ENCODE measurements at regions not wholly inside any gene's neighbourhood (a gene's known extent, or its start where the extent isn't known, plus 50 kb on each side); places are given as distances from the start of the nearest gene placed in this dataset.

GRCh38 chr13:63414247-63414646 lies 1998.6 kb upstream of the PCDH20 start:
- TF ChIP-seq EZH2phosphoT487 (IDR thresholded peaks at IDR 0.05; ENCODE audit: borderline replicate concordance) (no peak), CTCF (conservative IDR thresholded peaks at IDR 0.05; ENCODE audit: low read length) (no peak)
- H2AFZ ChIP-seq (ENCODE audit: low read length) = no peak overlapping the region

GRCh38 chr13:63409791-63410351 lies 1994.2 kb upstream of the PCDH20 start:
- TF ChIP-seq EZH2phosphoT487 (IDR thresholded peaks at IDR 0.05; ENCODE audit: borderline replicate concordance) = no peak
- no peak for TF ChIP-seq CTCF (conservative IDR thresholded peaks at IDR 0.05; ENCODE audit: low read length)
- no peaks in the 10 kb centered on the region for H3K79me2 ChIP-seq (ENCODE audit: insufficient read depth, low read length)
- H3K4me1 ChIP-seq (ENCODE audit: insufficient read depth, low read length, poor library complexity, severe bottlenecking) = no peaks in the 10 kb centered on the region
- no peak overlapping the region for H3K4me3 ChIP-seq (ENCODE audit: low read length, poor library complexity, severe bottlenecking)
- no peaks in the 10 kb centered on the region for H3K9me2 ChIP-seq (replicated peaks; ENCODE audit: low read depth, low read length)
- H4K20me1 ChIP-seq (ENCODE audit: insufficient read depth, low read length, poor library complexity, severe bottlenecking) = no peaks in the 10 kb centered on the region
- H3K36me3 ChIP-seq (ENCODE audit: insufficient read depth, low read length) = no peaks in the 10 kb centered on the region
- no peak overlapping the region for H3K9ac ChIP-seq (ENCODE audit: low read depth, low read length, poor library complexity, severe bottlenecking)
- no peak overlapping the region for H2AFZ ChIP-seq (ENCODE audit: low read length)
- H3F3A ChIP-seq (ENCODE audit: low read depth) = no peaks in the 10 kb centered on the region
- no peaks in the 10 kb centered on the region for H3K9me3 ChIP-seq (ENCODE audit: insufficient read depth, low read depth, low read length)
- H3K27me3 ChIP-seq (ENCODE audit: insufficient read depth, low read length, poor library complexity, severe bottlenecking) = no peaks in the 10 kb centered on the region
- no peak overlapping the region for H3K4me2 ChIP-seq (ENCODE audit: low read depth, low read length, poor library complexity, severe bottlenecking)

More at GRCh38 chr13:63414247-63414646, 1998.6 kb upstream of the PCDH20 start:
- peaks cover 6% of the 10 kb centered on the region; the same call in 1 of the 2 replicates for H3K9me3 ChIP-seq (ENCODE audit: insufficient read depth, low read depth, low read length)
- H3K9me2 ChIP-seq (replicated peaks; ENCODE audit: low read depth, low read length) = no peaks in the 10 kb centered on the region
- H4K20me1 ChIP-seq (ENCODE audit: insufficient read depth, low read length, poor library complexity, severe bottlenecking) = no peaks in the 10 kb centered on the region
- H3K27me3 ChIP-seq (ENCODE audit: insufficient read depth, low read length, poor library complexity, severe bottlenecking) = no peaks in the 10 kb centered on the region
- H3K4me3 ChIP-seq (ENCODE audit: low read length, poor library complexity, severe bottlenecking) = no peak overlapping the region
- no peaks in the 10 kb centered on the region for H3K79me2 ChIP-seq (ENCODE audit: insufficient read depth, low read length)
- H3K36me3 ChIP-seq (ENCODE audit: insufficient read depth, low read length) = no peaks in the 10 kb centered on the region
- no peak overlapping the region for H3K9ac ChIP-seq (ENCODE audit: low read depth, low read length, poor library complexity, severe bottlenecking)
- H3K4me2 ChIP-seq (ENCODE audit: low read depth, low read length, poor library complexity, severe bottlenecking) = no peak overlapping the region
- H3K4me1 ChIP-seq (ENCODE audit: insufficient read depth, low read length, poor library complexity, severe bottlenecking) = no peaks in the 10 kb centered on the region
- no peaks in the 10 kb centered on the region for H3F3A ChIP-seq (ENCODE audit: low read depth)

GRCh38 chr13:63408331-63409189 lies 1992.9 kb upstream of the PCDH20 start:
- Histone ChIP-seq H3F3A (ENCODE audit: low read depth) (no peaks in the 10 kb centered on the region), H3K27me3 (ENCODE audit: insufficient read depth, low read length, poor library complexity, severe bottlenecking) (no peaks in the 10 kb centered on the region), H3K9me3 (ENCODE audit: insufficient read depth, low read depth, low read length) (no peaks in the 10 kb centered on the region), H2AFZ (ENCODE audit: low read length) (peak overlapping the region; percentile 56; the same call in 1 of the 2 replicates), H4K20me1 (ENCODE audit: insufficient read depth, low read length, poor library complexity, severe bottlenecking) (no peaks in the 10 kb centered on the region), H3K4me2 (ENCODE audit: low read depth, low read length, poor library complexity, severe bottlenecking) (no peak overlapping the region), H3K36me3 (ENCODE audit: insufficient read depth, low read length) (no peaks in the 10 kb centered on the region), H3K4me3 (ENCODE audit: low read length, poor library complexity, severe bottlenecking) (no peak overlapping the region), H3K4me1 (ENCODE audit: insufficient read depth, low read length, poor library complexity, severe bottlenecking) (no peaks in the 10 kb centered on the region), H3K9ac (ENCODE audit: low read depth, low read length, poor library complexity, severe bottlenecking) (no peak overlapping the region), H3K9me2 (replicated peaks; ENCODE audit: low read depth, low read length) (no peaks in the 10 kb centered on the region), H3K79me2 (ENCODE audit: insufficient read depth, low read length) (no peaks in the 10 kb centered on the region)
- TF ChIP-seq CTCF (conservative IDR thresholded peaks at IDR 0.05; ENCODE audit: low read length) = no peak
- TF ChIP-seq EZH2phosphoT487 (IDR thresholded peaks at IDR 0.05; ENCODE audit: borderline replicate concordance) = no peak

All from Loucy (cell line).